OCI-LY1 (cell line): ENCODE measurements at regions not wholly inside any gene's neighbourhood (a gene's known extent, or its start where the extent isn't known, plus 50 kb on each side); places are given as distances from the start of the nearest gene placed in this dataset.

Experiments used
- H2AFZ ChIP-seq: fragments of 200-600 bp; sonication (generic), shearing (Covaris generic); 2 replicates; pipeline ENCODE4 v1.6.0; 2014; ENCODE audit warnings: antibody characterized with exemption, mild to moderate bottlenecking, low read length
- H3F3A ChIP-seq: fragments of 200-600 bp; sonication (generic), shearing (Covaris generic); 2 replicates; pipeline ENCODE4 v1.6.0; 2014; ENCODE audit warnings: mild to moderate bottlenecking, antibody characterized with exemption, low read length, moderate library complexity; ENCODE audit not compliant: insufficient read depth
- H3K27ac ChIP-seq: fragments of 200-600 bp; sonication (generic); 2 replicates; pipeline ENCODE4 v1.5.1; 2014; ENCODE audit warnings: low read length, mixed run types, mild to moderate bottlenecking, low read depth; ENCODE audit not compliant: poor library complexity, severe bottlenecking
- H3K27me3 ChIP-seq: fragments of 200-600 bp; sonication (generic); 2 replicates; pipeline ENCODE4 v1.6.0; 2014; ENCODE audit warnings: antibody characterized with exemption, mild to moderate bottlenecking, low read length, moderate library complexity; ENCODE audit not compliant: insufficient read depth
- H3K36me3 ChIP-seq: fragments of 200-600 bp; sonication (generic); 2 replicates; pipeline ENCODE4 v1.6.1; 2014; ENCODE audit warnings: mild to moderate bottlenecking, antibody characterized with exemption, low read length, moderate library complexity, mixed read lengths; ENCODE audit not compliant: insufficient read depth
- H3K4me1 ChIP-seq: fragments of 200-600 bp; sonication (generic); 2 replicates; pipeline ENCODE4 v1.5.1; 2014; ENCODE audit warnings: mild to moderate bottlenecking, low read length, moderate library complexity; ENCODE audit not compliant: insufficient read depth, severe bottlenecking
- H3K4me2 ChIP-seq: fragments of 200-600 bp; sonication (generic), shearing (Covaris generic); 2 replicates; pipeline ENCODE4 v1.6.1; 2014; ENCODE audit warnings: low read length
- H3K4me3 ChIP-seq: fragments of 200-600 bp; sonication (generic); 2 replicates; pipeline ENCODE4 v1.5.1; 2014; ENCODE audit warnings: low read length, low read depth, mild to moderate bottlenecking, mixed read lengths; ENCODE audit not compliant: poor library complexity, severe bottlenecking
- H3K79me2 ChIP-seq: fragments of 200-600 bp; shearing (Covaris generic); 2 replicates; pipeline ENCODE4 v1.6.1; 2016; ENCODE audit warnings: mixed run types, low read length, mixed read lengths; ENCODE audit not compliant: insufficient read depth
- H3K9ac ChIP-seq: fragments of 200-600 bp; sonication (generic), shearing (Covaris generic); 2 replicates; pipeline ENCODE4 v1.6.1; 2014; ENCODE audit warnings: mild to moderate bottlenecking, low read length, mixed read lengths
- H3K9me2 ChIP-seq: fragments of 200-600 bp; sonication (generic), shearing (Covaris generic); 2 replicates; pipeline ENCODE4 v1.6.1; 2014; ENCODE audit warnings: low read depth, mild to moderate bottlenecking, low read length, mixed read lengths
- H3K9me3 ChIP-seq: fragments of 200-600 bp; shearing (Covaris generic); 2 replicates; pipeline ENCODE4 v1.6.1; 2014; ENCODE audit warnings: low read length, mixed read lengths
- H4K20me1 ChIP-seq: fragments of 200-600 bp; sonication (generic), shearing (Covaris generic); 2 replicates; pipeline ENCODE4 v1.6.0; 2016; ENCODE audit warnings: mild to moderate bottlenecking, low read length; ENCODE audit not compliant: insufficient read depth
- CTCF ChIP-seq: fragments of 200-600 bp; sonication (generic), shearing (Covaris generic); IDR thresholded peaks from 2 replicates; pipeline ENCODE4 v1.5.1; 2017; ENCODE audit warnings: mild to moderate bottlenecking, antibody characterized with exemption, low read length, moderate library complexity, mixed read lengths
- EZH2 ChIP-seq: fragments of 200-600 bp; sonication (generic), shearing (Covaris generic); IDR thresholded peaks from 2 replicates; pipeline ENCODE4 v1.8.0; 2017; ENCODE audit warnings: borderline replicate concordance, mixed run types, mild to moderate bottlenecking, antibody characterized with exemption, low read length, moderate library complexity, mixed read lengths

- Histone ChIP-seq H3K4me1 (no peaks in the 10 kb centered on the region), H3K36me3 (no peaks in the 10 kb centered on the region), H3K79me2 (no peaks in the 10 kb centered on the region), H3K9ac (no peak overlapping the region), H3K9me3 (no peaks in the 10 kb centered on the region), H2AFZ (no peak overlapping the region), H3K4me2 (no peak overlapping the region), H3K9me2 (no peaks in the 10 kb centered on the region), H3K27ac (no peak overlapping the region), H4K20me1 (no peaks in the 10 kb centered on the region), H3K27me3 (no peaks in the 10 kb centered on the region), H3F3A (no peaks in the 10 kb centered on the region), H3K4me3 (no peak overlapping the region)
- TF ChIP-seq CTCF (no peak), EZH2 (no peak)
Observed at GRCh38 chr1:164910671-164911070, 351.7 kb downstream of the PBX1 start.

- Histone ChIP-seq H3K9me2 (no peaks in the 10 kb centered on the region), H3K9me3 (no peaks in the 10 kb centered on the region), H4K20me1 (no peaks in the 10 kb centered on the region), H3K9ac (no peak overlapping the region), H3K79me2 (no peaks in the 10 kb centered on the region), H3F3A (no peaks in the 10 kb centered on the region), H3K4me1 (no peaks in the 10 kb centered on the region), H2AFZ (no peak overlapping the region), H3K4me2 (no peak overlapping the region), H3K27me3 (no peaks in the 10 kb centered on the region), H3K27ac (no peak overlapping the region), H3K4me3 (no peak overlapping the region), H3K36me3 (no peaks in the 10 kb centered on the region)
- no peak for TF ChIP-seq CTCF
- TF ChIP-seq EZH2, result no peak
Observed at GRCh38 chr1:164907666-164908065, 348.7 kb downstream of the PBX1 start.

GRCh38 chr1:164905869-164906268, 346.9 kb downstream of the PBX1 start:
- Histone ChIP-seq H3F3A (no peaks in the 10 kb centered on the region), H3K9ac (no peak overlapping the region), H4K20me1 (no peaks in the 10 kb centered on the region), H3K27ac (no peak overlapping the region), H3K9me2 (no peaks in the 10 kb centered on the region), H3K36me3 (no peaks in the 10 kb centered on the region), H3K9me3 (no peaks in the 10 kb centered on the region), H3K4me2 (no peak overlapping the region), H3K4me3 (no peak overlapping the region), H3K4me1 (no peaks in the 10 kb centered on the region), H3K79me2 (no peaks in the 10 kb centered on the region), H3K27me3 (no peaks in the 10 kb centered on the region), H2AFZ (no peak overlapping the region)
- TF ChIP-seq CTCF (no peak), EZH2 (no peak)
